Stimulated activated CD8-positive, alpha-beta memory T cell treated with anti-CD3 and anti-CD28 coated beads, Interleukin-7, amount 100 ng/mL, for 4 hours (primary cell): ENCODE measurements at regions not wholly inside any gene's neighbourhood (a gene's known extent, or its start where the extent isn't known, plus 50 kb on each side); places are given as distances from the start of the nearest gene placed in this dataset.

Experiments
- DNase-seq, 2 donors: peaks; one replicate each; pipeline ENCODE4 v3.0.0-alpha.2; 2020; ENCODE audit warnings: low read depth in 2 of 2

- no peak for DNase-seq
Measured at GRCh38 chr22:49483281-49483870, 344.3 kb downstream of the BRD1 start.

- no peak for DNase-seq
Measured at GRCh38 chr22:49482811-49483210, 344.9 kb downstream of the BRD1 start.

- DNase-seq = no peak
Measured at GRCh38 chr22:49481659-49482399, 345.8 kb downstream of the BRD1 start.

GRCh38 chr22:49480896-49481658 is 346.6 kb downstream of the BRD1 start:
- DNase-seq = no peak

GRCh38 chr22:49480331-49480730 is 347.3 kb downstream of the BRD1 start:
- DNase-seq = no peak

GRCh38 chr22:49479566-49479965 is 348.1 kb downstream of the BRD1 start:
- DNase-seq = no peak

GRCh38 chr22:49476800-49477400 is 350.8 kb downstream of the BRD1 start:
- DNase-seq = no peak

GRCh38 chr22:49476176-49476575 is 351.5 kb downstream of the BRD1 start:
- no peak for DNase-seq

- DNase-seq = no peak
Measured at GRCh38 chr22:49475253-49475652, 352.4 kb downstream of the BRD1 start.

- DNase-seq = no peak
Measured at GRCh38 chr22:49473286-49473685, 354.4 kb downstream of the BRD1 start.

GRCh38 chr22:49470741-49471503 is 356.8 kb downstream of the BRD1 start:
- no peak for DNase-seq

GRCh38 chr22:49469896-49470740 is 357.6 kb downstream of the BRD1 start:
- DNase-seq = no peak

GRCh38 chr22:49468487-49469198 is 359.0 kb downstream of the BRD1 start:
- DNase-seq = no peak

- DNase-seq = no peak
Measured at GRCh38 chr22:49466878-49467595, 360.6 kb downstream of the BRD1 start.

GRCh38 chr22:49464037-49464436 is 363.6 kb downstream of the BRD1 start:
- no peak for DNase-seq

- DNase-seq = no peak
Measured at GRCh38 chr22:49462795-49463194, 364.9 kb downstream of the BRD1 start.

- no peak for DNase-seq
Measured at GRCh38 chr22:49462291-49462690, 365.4 kb downstream of the BRD1 start.

GRCh38 chr22:49461674-49462073 is 366.0 kb downstream of the BRD1 start:
- no peak for DNase-seq

GRCh38 chr22:49460592-49461281 is 366.9 kb downstream of the BRD1 start:
- DNase-seq = no peak
